ENCODE measurements at regions not wholly inside any gene's neighbourhood (a gene's known extent, or its start where the extent isn't known, plus 50 kb on each side); places are given as distances from the start of the nearest gene placed in this dataset.

DNA sequence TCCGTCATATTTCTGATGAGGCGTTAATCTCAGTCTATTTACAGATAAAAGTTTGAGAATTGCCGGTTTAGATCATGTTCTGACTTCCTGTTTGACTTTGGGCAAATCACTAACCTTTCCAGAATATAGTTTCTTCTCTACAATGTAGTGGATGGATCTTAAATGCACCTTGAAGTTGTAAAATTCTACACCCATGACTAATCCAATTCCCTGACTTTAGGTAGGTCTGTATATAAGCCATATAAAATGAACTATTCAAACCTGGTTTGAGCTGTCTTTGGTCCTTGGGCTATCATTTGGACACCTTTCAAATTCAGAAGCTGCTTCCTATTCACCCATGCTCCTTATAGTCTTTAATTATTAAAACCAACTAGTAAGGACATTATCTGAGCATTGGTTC, 52.2 kb upstream of the BLID start:
- no peaks in the 10 kb centered on the region for H3K9me3 Mint-ChIP-seq
- DNase-seq (ENCODE audit: low spot score in 2 of 2) = no peak
- ATAC-seq = no peak
- H3K27ac Mint-ChIP-seq = no peak overlapping the region
- H3K36me3 Mint-ChIP-seq = no peaks in the 10 kb centered on the region
- H3K4me1 Mint-ChIP-seq = no peaks in the 10 kb centered on the region
- H3K4me3 Mint-ChIP-seq = no peak overlapping the region

DNA sequence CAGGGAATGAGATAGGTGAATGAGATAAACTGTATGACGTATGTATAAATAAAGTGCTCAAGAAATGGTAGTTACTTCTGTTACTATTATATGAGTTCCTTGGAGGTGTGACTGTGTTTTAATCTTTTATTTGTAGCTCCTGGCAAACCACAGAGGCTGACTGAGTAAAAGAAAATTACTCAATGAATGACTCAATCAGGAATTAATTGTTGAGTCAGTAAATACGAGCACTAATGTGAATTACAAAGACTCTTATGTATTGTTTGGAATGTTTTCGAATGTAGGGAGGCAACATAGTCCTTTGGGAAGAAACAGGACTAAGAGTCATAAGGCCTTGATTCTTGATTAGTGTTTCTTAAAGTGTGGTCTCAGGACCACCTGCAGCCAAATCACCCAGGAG, 51.1 kb upstream of the BLID start:
- ATAC-seq = no peak
- no peaks in the 10 kb centered on the region for H3K9me3 Mint-ChIP-seq
- no peak for DNase-seq (ENCODE audit: low spot score in 2 of 2)
- no peaks in the 10 kb centered on the region for H3K4me1 Mint-ChIP-seq
- no peak overlapping the region for H3K4me3 Mint-ChIP-seq
- H3K27ac Mint-ChIP-seq = no peak overlapping the region
- no peaks in the 10 kb centered on the region for H3K36me3 Mint-ChIP-seq

DNA sequence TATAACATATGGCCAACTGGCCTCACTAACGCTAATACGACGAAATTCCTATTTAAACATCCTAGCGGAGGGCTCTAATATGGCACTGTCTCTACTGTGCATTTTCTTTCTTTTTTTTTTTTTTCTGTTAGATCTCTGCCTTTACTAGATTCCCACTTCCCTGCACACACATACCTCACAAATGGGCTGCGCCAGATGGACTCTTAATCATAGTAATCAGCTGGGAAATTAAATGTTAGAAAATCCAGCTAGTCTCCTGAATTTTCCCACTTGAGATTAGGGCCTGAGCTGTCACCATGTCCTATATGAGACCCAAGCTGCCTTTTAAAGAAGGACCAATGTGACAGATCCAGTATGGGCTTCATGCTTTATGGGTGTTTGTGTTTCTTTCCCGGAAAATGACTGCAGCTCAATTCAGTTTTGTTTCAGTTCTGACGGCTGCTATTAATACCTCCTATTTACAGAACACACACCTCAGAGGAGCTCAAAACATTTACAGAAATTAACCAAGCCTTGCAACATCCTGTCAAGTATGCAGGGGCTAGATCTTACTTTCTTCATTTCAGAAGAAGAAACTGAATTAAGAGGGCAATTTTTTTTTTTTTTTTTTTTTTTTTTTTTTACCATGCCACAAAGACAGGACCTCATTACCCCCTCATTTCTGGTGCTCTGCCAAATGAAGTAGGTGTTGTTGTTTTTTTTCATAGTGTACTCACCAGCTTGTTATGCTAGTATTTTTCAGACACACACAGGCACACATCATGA, 49.8 kb upstream of the BLID start:
- Mint-ChIP-seq H3K9me3 (no peaks in the 10 kb centered on the region), H3K36me3 (no peaks in the 10 kb centered on the region), H3K4me3 (no peak overlapping the region), H3K27ac (no peak overlapping the region), H3K4me1 (no peaks in the 10 kb centered on the region)
- no peak for ATAC-seq
- DNase-seq (ENCODE audit: low spot score in 2 of 2) = no peak
